ENCODE measurements at regions not wholly inside any gene's neighbourhood (a gene's known extent, or its start where the extent isn't known, plus 50 kb on each side); places are given as distances from the start of the nearest gene placed in this dataset.

DNA sequence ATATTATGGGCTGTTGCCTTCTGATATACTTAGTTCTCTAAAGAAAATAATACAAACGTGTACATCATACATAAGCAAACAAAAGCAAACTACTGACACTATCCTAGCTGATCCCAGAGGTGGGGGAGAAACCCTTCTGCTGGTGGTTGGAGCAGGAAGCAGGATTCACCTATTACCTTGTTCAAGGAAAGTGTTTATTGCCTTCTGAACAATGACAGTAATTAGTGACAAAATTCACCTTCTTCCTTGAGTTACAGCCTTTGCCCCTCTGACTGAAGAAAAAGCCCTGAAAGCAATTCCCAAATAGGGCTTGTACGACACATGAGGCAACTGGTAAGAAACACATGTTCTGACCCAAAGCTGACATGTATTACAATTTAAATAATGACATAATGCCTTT, 118.8 kb upstream of the AKR1E2 start:
- no peaks in the 10 kb centered on the region for H3K36me3 ChIP-seq (ENCODE audit: insufficient read depth, low read length)
- H3K9me3 ChIP-seq (replicated peaks; ENCODE audit: low read length) = no peaks in the 10 kb centered on the region
- peaks cover 18% of the 10 kb centered on the region for H3K4me1 ChIP-seq (ENCODE audit: control insufficient read depth, insufficient read depth, low read length)
- H3K9ac ChIP-seq (ENCODE audit: low read depth, low read length) = no peak overlapping the region
- H3K4me2 ChIP-seq (ENCODE audit: low read length) = no peak overlapping the region
- H3K4me3 ChIP-seq (ENCODE audit: low read length) = no peak overlapping the region
- H3K27me3 ChIP-seq (ENCODE audit: control insufficient read depth, insufficient read depth, low read length) = no peaks in the 10 kb centered on the region

DNA sequence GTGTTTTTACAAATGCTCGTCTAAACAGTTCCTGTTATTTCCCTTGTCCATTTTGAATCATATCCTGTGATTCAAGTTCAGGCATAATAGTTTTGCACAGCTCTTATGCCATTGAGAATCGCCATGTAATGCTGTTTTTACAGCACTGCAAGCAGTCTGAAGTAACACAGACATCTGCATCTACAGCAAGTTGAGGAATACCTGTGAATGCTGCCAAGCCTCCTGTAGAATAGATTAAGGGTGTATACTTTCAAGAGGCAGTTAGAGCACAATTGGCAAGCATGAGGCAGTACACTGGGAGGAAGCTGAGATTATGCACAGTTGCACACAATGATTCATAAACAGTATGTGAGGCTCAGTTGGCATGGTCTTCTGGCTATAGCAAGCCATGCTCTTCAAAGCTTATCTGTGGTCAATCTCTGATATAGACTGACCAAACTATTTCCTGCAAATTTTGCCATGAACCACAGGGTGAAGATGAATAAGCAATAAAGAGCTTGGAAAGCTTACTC, 121.9 kb upstream of the AKR1E2 start:
- Histone ChIP-seq H3K9ac (ENCODE audit: low read depth, low read length) (peak overlapping the region; percentile 40), H3K4me1 (ENCODE audit: control insufficient read depth, insufficient read depth, low read length) (peaks cover 18% of the 10 kb centered on the region), H3K4me2 (ENCODE audit: low read length) (peak overlapping the region; percentile 61), H3K9me3 (replicated peaks; ENCODE audit: low read length) (no peaks in the 10 kb centered on the region), H3K4me3 (ENCODE audit: low read length) (peak overlapping the region; percentile 43), H3K27me3 (ENCODE audit: control insufficient read depth, insufficient read depth, low read length) (no peaks in the 10 kb centered on the region), H3K36me3 (ENCODE audit: insufficient read depth, low read length) (no peaks in the 10 kb centered on the region)

DNA sequence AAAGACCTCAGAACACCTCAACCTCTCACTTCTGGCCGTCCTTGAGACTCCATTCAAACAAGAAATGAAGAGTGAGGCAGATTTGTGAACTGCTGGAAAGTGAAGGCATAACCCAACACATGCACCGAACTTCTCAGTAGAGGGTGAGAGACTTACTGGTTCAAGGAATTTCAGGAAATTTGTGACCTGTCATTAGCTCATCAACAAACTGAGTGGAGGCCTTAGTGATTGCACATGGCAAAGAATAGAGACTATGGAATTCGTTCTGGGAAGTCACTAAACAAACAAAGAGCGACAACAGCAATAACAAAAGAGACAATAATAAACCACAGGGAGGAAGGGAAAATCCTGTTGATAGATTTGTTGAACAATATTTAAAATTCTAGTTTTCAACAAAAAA, 125.0 kb upstream of the AKR1E2 start:
- Histone ChIP-seq H3K4me3 (ENCODE audit: low read length) (no peak overlapping the region), H3K9me3 (replicated peaks; ENCODE audit: low read length) (no peaks in the 10 kb centered on the region), H3K4me1 (ENCODE audit: control insufficient read depth, insufficient read depth, low read length) (peaks cover 23% of the 10 kb centered on the region), H3K27me3 (ENCODE audit: control insufficient read depth, insufficient read depth, low read length) (no peaks in the 10 kb centered on the region), H3K4me2 (ENCODE audit: low read length) (no peak overlapping the region), H3K9ac (ENCODE audit: low read depth, low read length) (no peak overlapping the region), H3K36me3 (ENCODE audit: insufficient read depth, low read length) (no peaks in the 10 kb centered on the region)

DNA sequence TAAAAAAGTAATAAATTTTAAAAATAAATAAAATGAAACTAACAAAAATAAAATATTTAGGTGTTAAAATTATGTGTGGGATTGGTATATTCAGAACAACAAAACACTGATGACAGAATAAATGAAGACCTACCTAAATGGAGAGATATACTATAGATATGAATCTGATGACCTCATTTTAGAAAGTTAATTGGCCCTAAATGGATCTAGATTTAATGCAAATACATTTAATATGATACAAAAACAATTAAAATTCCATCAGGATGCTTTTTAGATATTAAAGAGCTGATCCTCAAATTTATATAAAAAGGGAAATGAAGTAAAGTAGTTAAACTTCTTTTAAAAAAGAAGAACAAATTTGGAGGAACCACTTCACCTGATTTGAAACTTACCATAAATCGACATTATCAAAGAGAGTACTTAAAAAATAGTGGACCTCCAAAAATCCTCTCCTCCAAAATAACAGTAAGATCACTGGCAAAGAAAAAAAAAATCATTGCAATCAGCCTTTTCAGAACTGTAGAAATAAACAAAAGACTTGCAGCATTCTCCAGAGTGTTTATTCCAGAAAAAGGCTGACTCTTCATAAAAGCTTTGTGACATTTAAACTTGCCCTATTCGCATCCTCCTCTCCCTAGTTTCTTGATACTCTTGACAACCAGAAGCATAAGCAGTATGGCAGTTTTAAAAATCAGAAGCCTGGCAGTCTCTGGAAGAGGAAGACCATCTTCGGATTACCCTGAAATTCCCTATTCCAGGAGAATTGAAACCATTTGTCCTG, 125.9 kb upstream of the AKR1E2 start:
- H3K4me3 ChIP-seq (ENCODE audit: low read length) = no peak overlapping the region
- H3K4me2 ChIP-seq (ENCODE audit: low read length) = no peak overlapping the region
- H3K4me1 ChIP-seq (ENCODE audit: control insufficient read depth, insufficient read depth, low read length) = peaks cover 23% of the 10 kb centered on the region
- no peak overlapping the region for H3K9ac ChIP-seq (ENCODE audit: low read depth, low read length)
- no peaks in the 10 kb centered on the region for H3K36me3 ChIP-seq (ENCODE audit: insufficient read depth, low read length)
- no peaks in the 10 kb centered on the region for H3K27me3 ChIP-seq (ENCODE audit: control insufficient read depth, insufficient read depth, low read length)
- H3K9me3 ChIP-seq (replicated peaks; ENCODE audit: low read length) = no peaks in the 10 kb centered on the region

DNA sequence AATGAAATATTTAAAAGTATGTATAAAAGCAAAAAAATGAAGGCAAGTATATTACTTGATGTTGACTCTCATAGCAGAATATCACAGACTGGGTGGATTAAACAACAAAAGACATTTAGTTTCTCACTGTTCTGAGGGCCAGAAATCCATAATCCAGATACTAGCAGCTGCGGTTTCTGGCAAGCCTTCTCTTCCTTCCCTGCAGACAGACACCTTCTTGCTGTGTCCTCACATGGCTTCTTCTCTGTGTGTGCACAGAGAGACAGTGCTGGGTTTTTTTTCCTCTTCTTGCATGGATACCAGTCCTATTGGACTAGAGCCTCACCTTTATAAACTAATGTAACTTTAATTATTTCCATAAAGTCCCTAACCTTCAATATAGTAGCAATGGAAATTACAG, 127.9 kb upstream of the AKR1E2 start:
- H3K4me3 ChIP-seq (ENCODE audit: low read length) = no peak overlapping the region
- no peaks in the 10 kb centered on the region for H3K9me3 ChIP-seq (replicated peaks; ENCODE audit: low read length)
- no peaks in the 10 kb centered on the region for H3K27me3 ChIP-seq (ENCODE audit: control insufficient read depth, insufficient read depth, low read length)
- no peak overlapping the region for H3K4me2 ChIP-seq (ENCODE audit: low read length)
- peaks cover 6% of the 10 kb centered on the region for H3K4me1 ChIP-seq (ENCODE audit: control insufficient read depth, insufficient read depth, low read length)
- H3K9ac ChIP-seq (ENCODE audit: low read depth, low read length) = no peak overlapping the region
- H3K36me3 ChIP-seq (ENCODE audit: insufficient read depth, low read length) = no peaks in the 10 kb centered on the region

DNA sequence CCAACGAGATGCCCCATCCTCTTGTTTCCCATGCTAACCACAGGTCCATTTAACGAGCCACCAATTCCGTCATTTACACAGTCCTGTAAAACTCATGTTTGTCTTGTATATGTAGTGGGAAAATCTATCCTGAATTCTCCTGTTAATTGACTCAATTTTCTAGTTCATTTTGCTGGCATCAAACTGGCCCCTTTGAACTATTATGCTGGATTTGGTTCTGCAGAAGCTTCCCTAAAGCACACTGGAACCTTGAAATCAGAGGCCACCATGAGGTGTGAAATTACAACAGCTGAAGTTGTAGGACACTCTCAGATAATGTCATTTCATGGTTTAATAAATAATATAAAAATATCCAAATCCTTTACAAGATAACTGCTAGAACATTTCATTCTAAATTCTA, 129.8 kb upstream of the AKR1E2 start:
- Histone ChIP-seq H3K9ac (ENCODE audit: low read depth, low read length) (no peak overlapping the region), H3K9me3 (replicated peaks; ENCODE audit: low read length) (no peaks in the 10 kb centered on the region), H3K4me3 (ENCODE audit: low read length) (no peak overlapping the region), H3K4me2 (ENCODE audit: low read length) (no peak overlapping the region), H3K36me3 (ENCODE audit: insufficient read depth, low read length) (no peaks in the 10 kb centered on the region), H3K4me1 (ENCODE audit: control insufficient read depth, insufficient read depth, low read length) (peaks cover 17% of the 10 kb centered on the region), H3K27me3 (ENCODE audit: control insufficient read depth, insufficient read depth, low read length) (no peaks in the 10 kb centered on the region)

DNA sequence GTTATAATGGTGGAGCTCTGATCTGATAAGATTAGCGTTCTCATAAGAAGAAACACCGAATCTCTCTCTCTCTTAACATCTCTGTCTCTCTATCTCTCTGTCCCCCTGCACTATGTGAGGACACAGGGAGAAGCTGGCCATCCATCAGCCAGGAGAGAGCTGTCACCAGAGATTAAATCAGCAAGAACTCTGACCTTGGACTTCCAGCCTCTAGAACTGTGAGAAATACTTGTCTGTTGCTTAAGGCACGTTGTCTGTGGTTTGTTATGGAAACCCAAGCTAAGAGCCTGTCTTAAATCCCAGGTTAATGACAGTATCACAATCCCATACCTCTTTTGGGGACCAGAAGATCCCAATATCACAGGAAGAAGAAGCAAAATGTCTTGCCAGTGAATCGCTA, 132.0 kb upstream of the AKR1E2 start:
- no peak overlapping the region for H3K4me3 ChIP-seq (ENCODE audit: low read length)
- H3K4me1 ChIP-seq (ENCODE audit: control insufficient read depth, insufficient read depth, low read length) = peaks cover 18% of the 10 kb centered on the region
- no peaks in the 10 kb centered on the region for H3K9me3 ChIP-seq (replicated peaks; ENCODE audit: low read length)
- H3K9ac ChIP-seq (ENCODE audit: low read depth, low read length) = no peak overlapping the region
- no peak overlapping the region for H3K4me2 ChIP-seq (ENCODE audit: low read length)
- no peaks in the 10 kb centered on the region for H3K27me3 ChIP-seq (ENCODE audit: control insufficient read depth, insufficient read depth, low read length)
- H3K36me3 ChIP-seq (ENCODE audit: insufficient read depth, low read length) = no peaks in the 10 kb centered on the region

DNA sequence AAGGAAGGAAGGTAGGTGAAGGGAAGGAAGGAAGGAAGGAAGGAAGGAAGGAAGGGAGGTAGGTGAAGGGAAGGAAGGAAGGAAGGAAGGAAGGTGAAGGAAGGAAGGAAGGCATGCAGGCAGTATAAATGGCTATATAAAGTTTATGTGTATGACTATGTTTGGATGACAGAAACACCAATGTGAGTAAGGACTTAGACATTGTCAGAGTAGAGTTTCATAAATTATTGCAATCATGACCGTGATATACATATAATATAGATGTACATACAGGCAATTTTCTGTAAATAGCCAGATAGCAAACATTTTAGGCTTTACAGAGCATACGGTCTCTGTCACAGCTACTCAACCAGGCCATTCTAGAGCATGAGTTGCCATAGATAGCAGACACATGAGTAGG, 133.8 kb upstream of the AKR1E2 start:
- no peaks in the 10 kb centered on the region for H3K27me3 ChIP-seq (ENCODE audit: control insufficient read depth, insufficient read depth, low read length)
- H3K9me3 ChIP-seq (replicated peaks; ENCODE audit: low read length) = no peaks in the 10 kb centered on the region
- H3K4me1 ChIP-seq (ENCODE audit: control insufficient read depth, insufficient read depth, low read length) = peaks cover 16% of the 10 kb centered on the region
- H3K9ac ChIP-seq (ENCODE audit: low read depth, low read length) = no peak overlapping the region
- H3K4me3 ChIP-seq (ENCODE audit: low read length) = no peak overlapping the region
- no peaks in the 10 kb centered on the region for H3K36me3 ChIP-seq (ENCODE audit: insufficient read depth, low read length)
- H3K4me2 ChIP-seq (ENCODE audit: low read length) = no peak overlapping the region

DNA sequence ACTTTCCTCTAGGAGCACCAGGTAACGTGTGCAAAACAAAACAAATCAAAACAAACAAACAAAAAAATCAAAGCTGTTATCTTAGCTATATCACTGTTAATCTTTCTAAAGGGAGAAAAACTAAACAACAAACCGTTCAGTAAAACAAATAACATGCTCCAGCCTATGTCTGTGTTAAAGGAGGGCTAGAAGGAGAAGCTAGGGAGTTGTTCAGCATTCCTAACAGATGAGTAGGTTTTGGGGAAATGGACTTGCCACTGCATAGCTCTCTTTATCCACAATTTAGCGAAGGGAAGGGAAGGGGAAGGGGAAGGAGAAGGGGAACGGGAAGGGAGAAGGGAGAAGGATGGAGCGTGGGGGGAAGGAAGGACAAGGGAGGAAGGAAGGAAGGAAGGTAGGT, 134.2 kb upstream of the AKR1E2 start:
- H3K4me3 ChIP-seq (ENCODE audit: low read length) = no peak overlapping the region
- H3K27me3 ChIP-seq (ENCODE audit: control insufficient read depth, insufficient read depth, low read length) = no peaks in the 10 kb centered on the region
- no peaks in the 10 kb centered on the region for H3K9me3 ChIP-seq (replicated peaks; ENCODE audit: low read length)
- H3K36me3 ChIP-seq (ENCODE audit: insufficient read depth, low read length) = no peaks in the 10 kb centered on the region
- H3K4me2 ChIP-seq (ENCODE audit: low read length) = no peak overlapping the region
- H3K9ac ChIP-seq (ENCODE audit: low read depth, low read length) = peak overlapping the region; percentile 39
- H3K4me1 ChIP-seq (ENCODE audit: control insufficient read depth, insufficient read depth, low read length) = peaks cover 20% of the 10 kb centered on the region

DNA sequence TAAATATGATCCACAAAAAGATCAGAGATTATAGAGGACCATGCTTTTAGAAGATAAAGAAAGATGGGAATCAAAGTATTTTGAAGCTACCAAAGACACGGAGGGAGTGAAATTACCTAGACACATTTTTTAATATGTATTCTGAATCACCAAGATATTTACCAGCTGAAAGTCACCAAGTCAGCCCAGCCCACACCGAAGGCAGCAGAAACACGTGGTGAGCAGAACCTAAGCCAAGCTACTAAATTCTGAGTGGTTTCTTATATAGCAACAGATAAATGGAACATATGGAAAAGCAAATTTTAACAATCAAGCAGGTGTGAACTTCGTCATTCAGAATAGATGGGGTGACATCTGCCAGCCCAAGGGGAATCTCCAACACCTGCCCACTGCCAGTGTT, 134.7 kb upstream of the AKR1E2 start:
- no peaks in the 10 kb centered on the region for H3K9me3 ChIP-seq (replicated peaks; ENCODE audit: low read length)
- H3K4me1 ChIP-seq (ENCODE audit: control insufficient read depth, insufficient read depth, low read length) = peaks cover 25% of the 10 kb centered on the region
- peak overlapping the region; percentile 39 for H3K9ac ChIP-seq (ENCODE audit: low read depth, low read length)
- H3K36me3 ChIP-seq (ENCODE audit: insufficient read depth, low read length) = no peaks in the 10 kb centered on the region
- no peaks in the 10 kb centered on the region for H3K27me3 ChIP-seq (ENCODE audit: control insufficient read depth, insufficient read depth, low read length)
- H3K4me2 ChIP-seq (ENCODE audit: low read length) = no peak overlapping the region
- no peak overlapping the region for H3K4me3 ChIP-seq (ENCODE audit: low read length)

DNA sequence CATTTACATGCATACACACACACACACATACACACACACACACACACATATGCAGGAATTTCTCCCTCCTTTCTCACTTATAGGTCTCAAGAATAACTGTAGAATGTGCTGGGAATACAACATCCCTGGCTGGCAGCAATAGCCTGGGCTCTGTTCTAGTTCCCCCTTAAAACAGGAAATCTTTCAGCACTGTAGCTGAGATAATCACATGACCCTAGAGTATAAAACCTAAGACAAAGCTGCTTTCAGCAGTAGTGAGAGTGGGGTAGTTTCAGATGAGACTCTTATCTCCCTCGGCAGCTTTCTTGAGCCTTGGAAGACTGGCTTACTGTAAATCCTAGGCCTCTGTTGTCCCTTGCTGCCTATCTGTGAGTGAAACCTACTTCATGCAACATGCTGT, 137.4 kb upstream of the AKR1E2 start:
- Histone ChIP-seq H3K27me3 (ENCODE audit: control insufficient read depth, insufficient read depth, low read length) (no peaks in the 10 kb centered on the region), H3K9ac (ENCODE audit: low read depth, low read length) (no peak overlapping the region), H3K9me3 (replicated peaks; ENCODE audit: low read length) (no peaks in the 10 kb centered on the region), H3K36me3 (ENCODE audit: insufficient read depth, low read length) (no peaks in the 10 kb centered on the region), H3K4me3 (ENCODE audit: low read length) (no peak overlapping the region), H3K4me2 (ENCODE audit: low read length) (no peak overlapping the region), H3K4me1 (ENCODE audit: control insufficient read depth, insufficient read depth, low read length) (peaks cover 35% of the 10 kb centered on the region)

DNA sequence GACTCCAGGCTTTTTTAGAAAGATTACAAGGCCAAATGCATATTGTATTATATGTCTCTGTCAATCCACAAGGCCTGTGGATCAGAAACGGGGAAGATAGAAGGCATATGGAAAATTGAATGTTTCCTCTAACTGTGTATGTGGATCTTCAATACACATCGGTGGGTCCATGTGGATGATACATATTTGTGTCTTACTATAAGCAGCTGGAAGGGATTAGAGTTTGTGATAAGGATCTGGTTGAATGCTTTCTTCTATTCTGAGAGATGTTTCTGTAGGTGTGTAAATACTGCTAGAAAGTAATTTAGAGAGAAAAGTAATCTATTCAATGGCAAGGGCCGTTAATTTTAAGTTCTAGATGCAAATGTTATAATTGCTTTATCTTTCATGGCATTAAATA, 137.8 kb upstream of the AKR1E2 start:
- Histone ChIP-seq H3K9me3 (replicated peaks; ENCODE audit: low read length) (no peaks in the 10 kb centered on the region), H3K36me3 (ENCODE audit: insufficient read depth, low read length) (no peaks in the 10 kb centered on the region), H3K9ac (ENCODE audit: low read depth, low read length) (no peak overlapping the region), H3K27me3 (ENCODE audit: control insufficient read depth, insufficient read depth, low read length) (no peaks in the 10 kb centered on the region), H3K4me2 (ENCODE audit: low read length) (no peak overlapping the region), H3K4me1 (ENCODE audit: control insufficient read depth, insufficient read depth, low read length) (peaks cover 35% of the 10 kb centered on the region), H3K4me3 (ENCODE audit: low read length) (no peak overlapping the region)

All from skeletal muscle satellite cell (primary cell).